ENCODE measurements at regions not wholly inside any gene's neighbourhood (a gene's known extent, or its start where the extent isn't known, plus 50 kb on each side); places are given as distances from the start of the nearest gene placed in this dataset.

DNA sequence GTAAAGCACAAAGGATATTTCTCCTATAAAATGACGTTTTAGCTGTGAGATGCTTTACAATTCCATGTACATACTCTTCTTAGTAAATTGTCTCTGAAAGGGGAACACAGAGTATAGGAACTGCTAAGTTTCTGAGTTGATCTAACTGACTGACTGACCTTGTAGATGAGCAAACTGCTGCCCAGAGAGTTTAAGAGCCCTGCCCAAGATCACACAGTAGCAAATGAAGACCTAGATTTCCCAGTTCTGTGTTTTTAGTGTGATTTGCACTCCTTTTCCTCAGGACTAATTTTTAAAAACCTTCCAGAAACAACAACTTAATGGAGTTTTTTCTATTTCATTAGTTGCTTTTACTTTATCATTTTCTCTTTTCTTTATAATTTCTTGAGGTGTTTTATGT lies 247.7 kb downstream of the PDCD6IP start:
- TF ChIP-seq, protein P1, sequence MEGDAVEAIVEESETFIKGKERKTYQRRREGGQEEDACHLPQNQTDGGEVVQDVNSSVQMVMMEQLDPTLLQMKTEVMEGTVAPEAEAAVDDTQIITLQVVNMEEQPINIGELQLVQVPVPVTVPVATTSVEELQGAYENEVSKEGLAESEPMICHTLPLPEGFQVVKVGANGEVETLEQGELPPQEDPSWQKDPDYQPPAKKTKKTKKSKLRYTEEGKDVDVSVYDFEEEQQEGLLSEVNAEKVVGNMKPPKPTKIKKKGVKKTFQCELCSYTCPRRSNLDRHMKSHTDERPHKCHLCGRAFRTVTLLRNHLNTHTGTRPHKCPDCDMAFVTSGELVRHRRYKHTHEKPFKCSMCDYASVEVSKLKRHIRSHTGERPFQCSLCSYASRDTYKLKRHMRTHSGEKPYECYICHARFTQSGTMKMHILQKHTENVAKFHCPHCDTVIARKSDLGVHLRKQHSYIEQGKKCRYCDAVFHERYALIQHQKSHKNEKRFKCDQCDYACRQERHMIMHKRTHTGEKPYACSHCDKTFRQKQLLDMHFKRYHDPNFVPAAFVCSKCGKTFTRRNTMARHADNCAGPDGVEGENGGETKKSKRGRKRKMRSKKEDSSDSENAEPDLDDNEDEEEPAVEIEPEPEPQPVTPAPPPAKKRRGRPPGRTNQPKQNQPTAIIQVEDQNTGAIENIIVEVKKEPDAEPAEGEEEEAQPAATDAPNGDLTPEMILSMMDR (IDR thresholded peaks at IDR 0.05 in 8 of 11, conservative IDR thresholded peaks at IDR 0.05 in 3 of 11), result no peak
- TF ChIP-seq POLR2AphosphoS5 (IDR thresholded peaks at IDR 0.05), result no peak

Data from spleen (tissue), 7 donors.